ENCODE measurements at regions not wholly inside any gene's neighbourhood (a gene's known extent, or its start where the extent isn't known, plus 50 kb on each side); places are given as distances from the start of the nearest gene placed in this dataset.
"Not testable (repeated sequence)": the region's sequence is repeated elsewhere in the genome, so short reads cannot be mapped to it uniquely, and the experiment has no call there.

- DNase-seq (ENCODE audit: low read depth, low spot score) = no peak
Observed at GRCh38 chr9:75197561-75197960, 109.2 kb downstream of the OSTF1 start.

GRCh38 chr9:75198436-75198835 is 110.1 kb downstream of the OSTF1 start:
- no peak for DNase-seq (ENCODE audit: low read depth, low spot score)

GRCh38 chr9:75200892-75201470 is 112.7 kb downstream of the OSTF1 start:
- peak; percentile 20 for DNase-seq (ENCODE audit: low read depth, low spot score)

- DNase-seq (ENCODE audit: low read depth, low spot score) = no peak
Observed at GRCh38 chr9:75201480-75202209, 113.3 kb downstream of the OSTF1 start.

GRCh38 chr9:75207997-75208396 is 119.7 kb downstream of the OSTF1 start:
- DNase-seq (ENCODE audit: low read depth, low spot score) = not testable (repeated sequence)

GRCh38 chr9:75210215-75210614 is 121.9 kb downstream of the OSTF1 start:
- no peak for DNase-seq (ENCODE audit: low read depth, low spot score)

GRCh38 chr9:75213765-75214164 is 125.5 kb downstream of the OSTF1 start:
- no peak for DNase-seq (ENCODE audit: low read depth, low spot score)

- no peak for DNase-seq (ENCODE audit: low read depth, low spot score)
Observed at GRCh38 chr9:75226403-75227139, 138.3 kb downstream of the OSTF1 start.

GRCh38 chr9:75228893-75229292 is 140.6 kb downstream of the OSTF1 start:
- no peak for DNase-seq (ENCODE audit: low read depth, low spot score)

GRCh38 chr9:75229605-75230332 is 141.5 kb downstream of the OSTF1 start:
- DNase-seq (ENCODE audit: low read depth, low spot score) = no peak

GRCh38 chr9:75230469-75230868 is 142.2 kb downstream of the OSTF1 start:
- no peak for DNase-seq (ENCODE audit: low read depth, low spot score)

GRCh38 chr9:75231167-75231566 is 142.9 kb downstream of the OSTF1 start:
- DNase-seq (ENCODE audit: low read depth, low spot score) = no peak

GRCh38 chr9:75233011-75233410 is 144.7 kb downstream of the OSTF1 start:
- DNase-seq (ENCODE audit: low read depth, low spot score) = peak; percentile 24

GRCh38 chr9:75235632-75236031 is 147.3 kb downstream of the OSTF1 start:
- no peak for DNase-seq (ENCODE audit: low read depth, low spot score)

- peak; percentile 29 for DNase-seq (ENCODE audit: low read depth, low spot score)
Observed at GRCh38 chr9:75238311-75238976, 150.1 kb downstream of the OSTF1 start.

- DNase-seq (ENCODE audit: low read depth, low spot score) = no peak
Observed at GRCh38 chr9:75239176-75239575, 150.9 kb downstream of the OSTF1 start.

- no peak for DNase-seq (ENCODE audit: low read depth, low spot score)
Observed at GRCh38 chr9:75242426-75242825, 154.1 kb downstream of the OSTF1 start.

GRCh38 chr9:75246949-75247348 is 158.6 kb downstream of the OSTF1 start:
- DNase-seq (ENCODE audit: low read depth, low spot score) = no peak

- DNase-seq (ENCODE audit: low read depth, low spot score) = peak; percentile 31
Observed at GRCh38 chr9:75265525-75265972, 177.2 kb downstream of the OSTF1 start.

- DNase-seq (ENCODE audit: low read depth, low spot score) = no peak
Observed at GRCh38 chr9:75269197-75269596, 180.9 kb downstream of the OSTF1 start.

GRCh38 chr9:75273055-75273454 is 184.7 kb downstream of the OSTF1 start:
- DNase-seq (ENCODE audit: low read depth, low spot score) = not testable (repeated sequence)
